ENCODE measurements at regions not wholly inside any gene's neighbourhood (a gene's known extent, or its start where the extent isn't known, plus 50 kb on each side); places are given as distances from the start of the nearest gene placed in this dataset.
"Not testable (repeated sequence)": the region's sequence is repeated elsewhere in the genome, so short reads cannot be mapped to it uniquely, and the experiment has no call there.

DNA sequence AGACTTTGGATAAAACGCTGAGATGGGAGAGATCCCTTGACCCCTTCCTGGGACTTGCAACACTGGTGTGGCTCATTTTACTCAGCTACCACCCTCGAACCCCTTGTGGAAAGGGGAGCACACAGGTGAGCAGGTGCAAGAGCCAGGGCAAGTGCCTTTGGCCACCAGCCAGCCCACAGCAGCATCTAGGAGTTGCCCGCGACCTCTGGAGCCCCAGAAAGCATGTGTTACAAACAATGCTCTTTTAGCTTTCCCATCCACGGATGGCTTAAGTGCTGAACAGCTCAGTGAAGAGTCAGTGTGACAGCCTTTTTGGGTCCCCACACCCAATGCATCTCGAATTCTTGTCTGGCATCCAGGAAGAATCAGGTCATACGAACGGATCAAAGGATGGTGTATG, 197.8 kb downstream of the MEMO1 start:
- DNase-seq (ENCODE audit: extremely low read depth in 1 of 2, low read depth in 1 of 2), result no peak

DNA sequence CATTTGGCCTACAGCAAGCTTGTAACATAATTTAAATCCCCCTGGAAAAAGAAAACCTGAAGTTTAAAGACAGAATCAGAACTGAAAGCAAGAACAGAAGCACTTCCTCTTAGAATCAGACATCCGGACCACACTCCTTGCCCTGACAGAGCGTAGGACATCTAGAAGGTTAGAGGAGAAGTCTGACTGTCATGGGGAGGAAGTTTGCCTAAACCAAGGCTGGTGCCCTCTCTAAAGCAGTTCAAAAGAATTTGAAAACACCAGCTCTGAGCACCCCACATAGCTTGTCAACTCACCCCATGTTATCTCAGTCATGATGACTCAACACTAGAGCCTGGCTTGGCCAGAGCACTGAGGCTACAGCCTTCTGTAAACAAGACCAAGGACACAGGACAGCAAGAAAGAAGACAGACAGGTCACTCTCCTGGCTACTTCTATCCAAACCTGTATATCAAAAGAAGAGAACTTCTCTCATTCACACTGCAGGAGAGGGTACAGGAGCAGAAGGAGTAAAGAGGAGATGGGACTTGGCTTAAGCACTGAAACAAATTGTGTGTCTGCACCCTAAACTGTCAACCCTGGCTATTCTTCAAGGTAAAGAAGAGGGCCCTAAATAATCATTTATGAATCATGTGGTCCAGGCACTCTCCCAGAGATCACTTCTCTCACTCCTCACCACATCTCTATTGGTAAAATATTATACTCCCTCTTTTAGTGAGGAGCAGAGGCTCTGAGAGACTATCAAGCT, 198.6 kb downstream of the MEMO1 start:
- DNase-seq (ENCODE audit: extremely low read depth in 1 of 2, low read depth in 1 of 2), result peak in 1 of 2 donors; percentile 3

DNA sequence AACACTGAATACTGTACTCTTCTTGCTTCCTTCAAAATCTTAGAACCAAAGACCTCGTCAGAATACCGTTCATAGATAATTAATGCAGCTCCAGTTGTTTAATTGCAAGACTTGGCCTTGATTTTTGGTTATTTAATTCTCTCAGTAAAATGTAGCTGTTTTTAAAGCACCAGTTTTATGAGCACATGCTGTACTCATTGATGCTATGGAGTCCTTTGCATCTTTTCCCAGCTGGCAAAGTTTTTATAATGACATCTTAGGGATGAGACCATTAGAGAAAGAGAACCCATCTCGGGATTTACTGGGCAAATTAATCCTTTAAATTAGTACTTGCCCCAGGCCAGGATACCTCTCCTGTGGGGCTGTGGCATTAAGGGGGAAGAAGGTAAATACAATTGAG, 199.3 kb downstream of the MEMO1 start:
- DNase-seq (ENCODE audit: extremely low read depth in 1 of 2, low read depth in 1 of 2), result no peak

DNA sequence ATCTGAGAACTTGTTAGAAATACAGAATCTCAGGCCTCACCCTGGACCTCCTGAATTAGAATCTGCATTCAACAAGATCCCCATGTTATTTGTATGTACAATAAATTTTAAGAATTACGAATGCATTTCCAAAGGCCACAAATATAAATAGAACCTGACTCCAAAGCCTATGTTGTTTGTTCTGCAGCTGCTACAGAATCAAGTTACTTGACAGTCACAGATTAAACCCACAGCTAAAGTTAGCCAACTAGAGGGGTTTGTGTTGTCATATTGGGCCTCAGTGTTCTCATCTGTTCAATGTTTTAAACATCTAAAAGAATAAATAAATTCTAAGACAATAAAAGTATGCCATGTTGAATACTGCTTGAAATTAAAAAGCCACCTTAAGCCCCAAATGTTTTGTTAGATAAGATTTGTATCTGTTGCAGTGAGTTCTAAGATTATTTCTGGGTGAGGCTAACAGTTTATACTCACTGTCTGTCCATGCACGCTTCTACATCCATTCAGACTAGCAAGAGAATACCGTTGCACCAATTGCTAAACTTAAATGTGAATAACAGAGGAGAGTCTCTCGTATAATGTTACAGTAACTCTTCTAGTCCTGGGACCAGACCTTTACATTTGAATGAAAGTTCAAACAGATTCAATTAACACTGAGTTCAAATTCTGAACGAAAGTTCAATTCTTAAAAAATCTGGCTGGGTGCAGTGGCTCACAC, 200.4 kb downstream of the MEMO1 start:
- no peak for DNase-seq (ENCODE audit: extremely low read depth in 1 of 2, low read depth in 1 of 2)

DNA sequence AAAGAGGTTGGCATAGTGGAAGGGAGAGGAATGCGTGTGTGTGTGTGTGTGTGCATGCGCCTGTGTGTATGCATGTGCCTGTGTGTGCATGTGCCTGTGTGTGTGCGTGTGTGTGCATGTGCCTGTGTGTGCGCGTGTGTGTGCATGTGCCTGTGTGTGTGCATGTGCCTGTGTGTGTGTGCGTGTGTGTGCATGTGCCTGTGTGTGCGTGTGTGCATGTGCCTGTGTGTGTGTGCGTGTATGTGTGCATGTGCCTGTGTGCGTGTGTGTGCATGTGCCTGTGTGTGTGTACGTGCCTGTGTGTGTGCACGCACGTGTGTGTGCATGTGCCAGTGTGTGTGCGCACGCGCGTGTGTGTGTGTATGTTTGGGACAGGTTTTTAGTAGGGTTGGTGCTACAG, 205.1 kb downstream of the MEMO1 start:
- no peak for DNase-seq (ENCODE audit: extremely low read depth in 1 of 2, low read depth in 1 of 2)

DNA sequence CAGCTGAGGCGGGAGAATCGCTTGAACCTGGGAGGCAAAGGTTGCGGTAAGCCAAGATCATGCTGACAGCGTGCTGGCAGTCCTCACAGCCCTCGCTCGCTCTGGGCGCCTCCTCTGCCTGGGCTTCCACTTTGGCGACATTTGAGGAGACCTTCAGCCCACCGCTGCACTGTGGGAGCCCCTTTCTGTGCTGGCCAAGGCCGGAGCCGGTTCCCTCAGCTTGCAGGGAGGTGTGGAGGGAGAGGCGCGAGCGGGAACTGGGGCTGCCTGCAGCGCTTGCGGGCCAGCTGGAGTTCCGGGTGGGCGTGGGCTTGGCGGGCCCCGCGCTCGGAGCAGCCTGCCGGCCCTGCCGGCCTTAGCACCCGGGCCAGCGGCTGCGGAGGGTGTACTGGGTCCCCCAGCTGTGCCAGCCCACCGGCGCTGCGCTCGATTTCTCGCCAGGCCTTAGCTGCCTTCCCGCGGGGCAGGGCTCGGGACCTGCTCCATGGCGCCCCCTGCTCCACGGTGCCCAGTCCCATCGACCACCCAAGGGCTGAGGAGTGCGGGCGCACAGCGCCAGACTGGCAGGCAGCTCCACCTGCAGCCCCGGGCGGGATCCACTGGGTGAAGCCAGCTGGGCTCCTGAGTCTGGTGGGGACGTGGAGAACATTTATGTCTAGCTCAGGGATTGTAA, 207.2 kb downstream of the MEMO1 start:
- DNase-seq (ENCODE audit: extremely low read depth in 1 of 2, low read depth in 1 of 2), result not testable (repeated sequence)

DNA sequence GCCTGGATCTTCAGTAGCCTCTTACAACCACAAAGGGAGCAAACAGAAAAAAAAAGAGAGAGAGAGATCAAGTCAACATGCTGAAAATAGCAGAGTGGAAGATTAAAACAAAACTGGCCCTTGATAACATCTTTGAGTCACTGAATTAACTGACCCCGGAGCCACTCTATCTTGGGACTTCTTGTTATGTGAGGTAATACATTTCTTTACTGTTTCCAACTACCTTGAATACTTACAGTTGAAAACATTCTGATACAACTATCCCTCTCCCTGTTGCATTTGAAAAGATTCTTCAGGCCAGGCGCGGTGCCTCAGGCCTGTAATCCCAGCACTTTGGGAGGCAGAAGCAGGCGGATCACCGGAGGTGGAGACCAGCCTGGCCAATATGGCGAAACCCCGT, 208.1 kb downstream of the MEMO1 start:
- no peak for DNase-seq (ENCODE audit: extremely low read depth in 1 of 2, low read depth in 1 of 2)

DNA sequence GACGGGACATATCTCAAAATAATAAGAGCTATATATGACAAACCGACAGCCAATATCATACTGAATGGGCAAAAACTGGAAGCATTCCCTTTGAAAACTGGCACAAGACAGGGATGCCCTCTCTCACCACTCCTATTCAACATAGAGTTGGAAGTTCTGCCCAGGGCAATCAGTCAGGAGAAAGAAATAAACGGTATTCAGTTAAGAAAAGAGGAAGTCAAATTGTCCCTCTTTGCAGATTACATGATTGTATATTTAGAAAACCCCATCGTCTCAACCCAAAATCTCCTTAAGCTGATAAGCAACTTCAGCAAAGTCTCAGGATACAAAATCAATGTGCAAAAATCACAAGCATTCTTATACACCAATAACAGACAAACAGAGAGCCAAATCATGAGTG, 211.5 kb downstream of the MEMO1 start:
- DNase-seq (ENCODE audit: extremely low read depth in 1 of 2, low read depth in 1 of 2), result not testable (repeated sequence)

DNA sequence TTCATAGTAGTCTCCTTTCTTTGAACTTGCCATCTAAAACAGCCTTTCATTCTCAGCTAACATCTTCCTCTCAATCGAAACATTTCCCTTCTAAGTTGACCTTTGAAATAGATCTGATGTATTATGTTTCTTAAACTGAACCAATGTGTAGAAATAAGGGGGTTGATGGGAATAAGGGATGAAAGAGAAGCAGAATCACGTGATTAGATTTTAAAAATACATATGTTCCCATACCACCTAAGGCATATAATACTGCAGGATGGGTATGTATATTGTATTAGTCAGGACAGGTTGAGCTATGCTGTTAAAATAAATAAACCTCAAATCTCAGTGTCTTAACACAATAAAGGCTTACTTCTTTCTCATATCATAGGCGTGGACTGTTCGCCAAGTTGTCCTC, 207.5 kb upstream of the SRD5A2 start:
- no peak for DNase-seq (ENCODE audit: extremely low read depth in 1 of 2, low read depth in 1 of 2)

DNA sequence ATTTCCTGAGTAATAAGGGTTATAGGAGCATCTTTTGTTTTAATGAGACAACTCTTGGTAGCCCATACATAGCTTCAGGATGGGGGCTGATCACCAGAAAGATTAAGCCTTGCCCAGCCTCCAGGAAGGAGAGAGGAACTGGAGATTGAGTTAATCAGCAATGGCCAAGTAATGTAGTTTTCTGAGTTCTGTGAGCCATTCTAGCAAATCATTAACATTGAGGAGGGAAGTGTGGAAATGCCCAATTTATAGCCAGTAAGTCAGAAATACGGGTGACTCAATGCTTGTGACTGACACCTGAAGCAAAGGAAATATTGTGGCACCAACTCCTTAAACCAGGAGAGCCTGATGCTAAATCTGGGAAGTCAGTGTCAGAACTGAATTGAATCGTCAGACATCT, 205.1 kb upstream of the SRD5A2 start:
- no peak for DNase-seq (ENCODE audit: extremely low read depth in 1 of 2, low read depth in 1 of 2)

DNA sequence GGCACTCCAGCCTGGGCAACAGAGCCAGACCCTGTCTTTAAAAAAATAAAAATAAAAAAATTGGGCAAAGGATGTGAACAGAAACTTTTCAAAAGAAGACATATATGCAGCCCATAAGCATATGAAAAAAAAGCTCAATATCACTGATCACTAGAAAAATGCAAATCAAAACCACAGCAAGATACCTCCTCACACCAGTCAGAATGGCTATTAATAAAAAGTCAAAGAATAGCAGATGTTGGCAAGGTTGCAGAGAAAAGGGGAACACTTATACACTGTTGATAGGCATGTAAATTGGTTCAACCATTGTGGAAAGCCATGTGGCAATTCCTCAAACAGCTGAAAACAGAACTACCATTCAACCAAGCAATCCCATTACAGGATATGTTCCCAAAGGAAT, 204.1 kb upstream of the SRD5A2 start:
- no peak for DNase-seq (ENCODE audit: extremely low read depth in 1 of 2, low read depth in 1 of 2)

DNA sequence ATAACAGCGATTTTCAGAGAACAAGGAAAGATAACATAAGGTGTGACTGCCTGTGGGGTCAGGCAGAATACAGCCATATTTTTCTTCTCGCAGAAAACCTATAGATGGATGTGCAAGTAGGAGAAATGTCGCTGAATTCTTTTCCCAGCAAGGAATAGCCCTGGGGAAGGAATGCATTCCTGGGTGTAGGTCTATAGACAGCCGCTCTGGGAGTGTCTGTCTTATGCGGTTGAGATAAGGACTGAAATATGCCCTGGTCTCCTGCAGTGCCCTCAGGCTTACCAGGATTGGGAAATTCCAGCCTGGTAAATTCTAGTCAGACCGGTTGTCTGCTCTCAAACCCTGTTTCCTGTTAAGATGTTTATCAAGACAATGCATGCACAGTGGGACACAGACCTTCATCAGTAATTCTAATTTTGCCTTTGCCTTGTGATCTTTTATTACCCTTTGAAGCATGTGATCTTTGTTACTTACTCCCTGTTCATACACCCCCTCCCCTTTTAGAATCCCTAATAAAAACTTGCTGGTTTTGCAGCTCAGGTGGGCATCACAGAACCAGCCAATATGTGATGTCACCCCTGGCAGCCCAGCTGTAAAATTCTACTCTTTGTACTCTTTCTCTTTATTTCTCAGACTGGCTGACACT, 202.8 kb upstream of the SRD5A2 start:
- DNase-seq (ENCODE audit: extremely low read depth in 1 of 2, low read depth in 1 of 2), result not testable (repeated sequence)

DNA sequence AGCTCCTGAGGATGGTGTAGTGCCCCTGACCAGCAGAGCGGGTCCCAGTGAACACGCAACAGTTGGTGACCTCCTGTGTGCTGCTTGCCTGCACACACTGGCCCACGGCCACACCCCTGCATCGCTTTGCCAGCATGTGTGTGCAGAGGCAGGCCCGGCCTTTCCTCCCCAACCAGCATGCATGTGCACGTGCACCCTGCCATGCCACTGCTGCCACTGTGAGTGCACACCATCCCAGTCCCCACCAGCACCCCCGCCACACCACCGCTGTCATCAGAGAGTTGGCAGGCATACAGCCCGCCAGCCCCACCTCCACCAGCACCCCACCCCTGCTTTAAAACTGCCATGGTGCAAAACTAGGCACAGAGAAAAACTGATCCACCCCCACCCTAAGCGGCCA, 197.4 kb upstream of the SRD5A2 start:
- no peak for DNase-seq (ENCODE audit: extremely low read depth in 1 of 2, low read depth in 1 of 2)

DNA sequence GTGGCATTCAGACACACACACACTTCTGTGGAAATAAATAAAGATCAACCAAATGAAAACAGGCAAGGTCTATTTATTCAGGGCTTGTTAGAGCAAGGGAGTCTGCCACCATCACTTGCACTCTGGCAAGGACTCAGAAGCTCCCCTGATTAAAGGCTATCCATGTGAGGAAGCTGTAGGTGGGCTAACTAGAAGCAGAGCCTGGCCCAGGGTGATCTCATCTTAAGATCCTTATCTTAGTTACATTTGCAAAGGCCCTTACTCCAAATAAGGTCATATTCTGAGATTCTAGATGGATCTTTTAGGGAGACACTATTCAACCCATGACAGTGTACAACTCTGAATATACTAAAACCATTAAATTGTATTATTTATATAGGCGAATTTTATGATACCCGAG, 190.0 kb upstream of the SRD5A2 start:
- no peak for DNase-seq (ENCODE audit: extremely low read depth in 1 of 2, low read depth in 1 of 2)

DNA sequence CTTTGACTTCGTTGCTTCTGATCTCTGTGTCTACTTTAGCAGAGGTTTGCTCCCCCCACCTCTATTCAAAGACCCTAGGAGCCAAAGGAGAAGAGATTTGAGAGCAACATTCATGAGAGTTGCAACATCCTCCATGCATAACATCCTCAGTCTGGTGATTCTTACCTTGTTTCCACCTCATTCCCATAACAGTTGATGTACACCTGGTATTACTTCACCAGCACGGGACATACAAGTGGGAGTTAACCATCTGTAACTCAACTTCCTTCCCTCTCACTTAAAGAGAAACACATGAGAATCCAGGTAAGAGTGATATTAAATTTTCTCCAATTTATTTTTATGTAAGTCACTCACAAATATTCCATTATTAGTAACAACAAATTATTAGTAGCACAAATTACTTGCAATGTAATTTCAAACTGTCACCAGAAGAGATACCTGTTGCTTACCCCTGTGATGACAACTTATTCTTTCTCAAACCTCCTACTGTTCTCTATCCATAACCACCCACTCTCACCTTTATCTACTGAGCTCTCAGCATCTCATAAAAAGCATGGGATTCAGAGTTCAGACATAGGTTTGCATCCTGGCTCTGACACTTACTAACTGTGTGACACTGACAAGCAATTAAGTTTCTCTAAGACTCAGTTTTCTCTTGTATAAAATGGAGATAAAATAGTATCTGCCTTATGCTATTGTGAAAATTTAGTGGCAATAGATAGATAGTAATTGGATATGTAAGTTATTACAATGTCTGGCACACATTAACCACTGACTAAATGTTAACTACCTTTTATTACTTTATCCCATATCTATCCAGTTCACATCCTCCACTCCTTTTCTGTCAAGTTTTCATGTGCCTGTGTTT, 184.6 kb upstream of the SRD5A2 start:
- DNase-seq (ENCODE audit: extremely low read depth in 1 of 2, low read depth in 1 of 2), result no peak

DNA sequence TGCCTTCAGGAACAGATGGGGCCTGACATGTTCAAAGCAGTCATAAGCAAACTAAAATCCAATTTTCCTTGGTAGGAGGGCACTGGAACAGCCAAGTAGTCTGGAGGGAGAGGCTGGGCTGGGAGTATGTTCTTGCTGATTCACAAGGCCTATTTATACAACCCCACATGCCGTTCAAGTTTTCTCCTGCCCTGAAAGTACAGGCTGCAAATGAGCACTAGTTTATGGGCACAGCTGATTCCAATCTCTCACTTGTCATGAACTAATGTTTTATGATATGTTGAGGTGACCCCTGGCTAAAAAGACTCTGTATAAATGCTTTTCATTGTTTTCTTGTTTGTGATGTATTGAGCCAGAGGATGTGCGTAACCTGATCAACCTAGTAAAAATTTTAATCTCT, 183.4 kb upstream of the SRD5A2 start:
- DNase-seq (ENCODE audit: extremely low read depth in 1 of 2, low read depth in 1 of 2), result no peak

DNA sequence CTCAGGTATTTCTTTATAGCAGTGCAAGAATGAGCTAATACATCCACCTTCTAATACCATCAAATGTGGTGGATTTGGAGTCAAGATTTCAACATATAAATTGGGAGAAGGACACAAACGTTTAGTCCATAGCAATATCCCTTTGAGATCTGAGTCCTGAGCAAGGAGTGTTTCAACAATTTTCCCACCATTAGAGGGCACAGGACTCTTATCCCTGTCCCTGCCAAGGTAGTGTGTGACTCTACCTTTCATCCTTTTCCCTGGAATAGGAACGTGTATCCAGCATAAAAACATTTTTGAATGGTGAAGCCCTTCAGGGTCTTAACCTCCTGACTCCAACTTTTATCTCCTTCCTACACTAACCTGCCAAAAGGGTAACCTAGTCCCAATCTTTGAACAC, 181.3 kb upstream of the SRD5A2 start:
- no peak for DNase-seq (ENCODE audit: extremely low read depth in 1 of 2, low read depth in 1 of 2)

DNA sequence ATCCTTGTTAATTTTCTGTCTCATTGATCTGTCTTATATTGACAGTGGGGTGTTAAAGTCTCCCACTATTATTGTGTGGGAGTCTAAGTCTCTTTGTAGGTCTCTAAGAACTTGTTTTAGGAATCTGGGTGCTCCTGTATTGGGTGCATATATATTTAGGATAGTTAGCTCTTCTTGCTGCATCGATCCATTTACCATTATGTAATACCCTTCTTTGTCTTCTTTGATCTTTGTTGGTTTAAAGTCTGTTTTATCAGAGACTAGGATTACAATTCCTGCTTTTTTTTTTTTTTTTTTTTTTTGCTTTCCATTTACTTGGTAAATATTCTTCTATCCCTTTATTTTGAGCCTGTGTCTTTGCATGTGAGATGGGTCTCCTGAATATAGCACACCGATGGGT, 176.6 kb upstream of the SRD5A2 start:
- DNase-seq (ENCODE audit: extremely low read depth in 1 of 2, low read depth in 1 of 2), result not testable (repeated sequence)

DNA sequence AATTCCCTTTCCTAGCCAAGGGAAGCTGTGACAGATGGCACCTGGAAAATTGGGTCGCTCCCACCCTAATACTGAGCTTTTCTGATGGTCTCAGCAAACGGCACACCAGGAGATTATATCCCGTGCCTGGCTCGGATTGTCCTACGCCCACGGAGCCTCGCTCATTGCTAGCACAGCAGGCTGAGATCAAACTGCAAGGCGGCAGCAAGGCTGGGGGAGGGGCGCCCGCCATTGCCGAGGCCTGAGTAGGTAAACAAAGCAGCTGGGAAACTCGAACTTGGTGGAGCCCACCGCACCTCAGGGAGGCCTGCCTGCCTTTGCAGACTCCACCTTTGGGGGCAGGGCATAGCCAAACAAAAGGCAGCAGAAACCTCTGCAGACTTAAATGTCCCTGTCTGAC, 168.0 kb upstream of the SRD5A2 start:
- DNase-seq (ENCODE audit: extremely low read depth in 1 of 2, low read depth in 1 of 2), result not testable (repeated sequence)

DNA sequence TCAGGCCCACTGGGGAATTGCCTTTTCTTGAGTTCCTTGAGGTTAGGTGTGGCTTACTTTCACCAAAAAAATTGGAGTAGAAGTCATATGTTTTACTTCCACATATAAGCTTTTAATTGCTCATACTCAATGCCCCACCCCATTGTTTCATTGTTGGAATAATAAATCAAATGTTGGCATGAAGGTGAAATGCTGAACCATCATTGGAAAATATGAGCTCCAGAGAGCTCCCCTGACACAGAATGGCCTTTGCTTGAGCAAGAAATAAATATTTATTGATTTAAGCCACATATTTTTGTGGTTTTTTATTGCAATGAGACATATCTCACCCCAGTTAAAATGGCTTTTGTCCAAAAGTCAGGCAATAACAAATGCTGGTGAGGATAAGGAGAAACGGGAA, 167.3 kb upstream of the SRD5A2 start:
- no peak for DNase-seq (ENCODE audit: extremely low read depth in 1 of 2, low read depth in 1 of 2)

DNA sequence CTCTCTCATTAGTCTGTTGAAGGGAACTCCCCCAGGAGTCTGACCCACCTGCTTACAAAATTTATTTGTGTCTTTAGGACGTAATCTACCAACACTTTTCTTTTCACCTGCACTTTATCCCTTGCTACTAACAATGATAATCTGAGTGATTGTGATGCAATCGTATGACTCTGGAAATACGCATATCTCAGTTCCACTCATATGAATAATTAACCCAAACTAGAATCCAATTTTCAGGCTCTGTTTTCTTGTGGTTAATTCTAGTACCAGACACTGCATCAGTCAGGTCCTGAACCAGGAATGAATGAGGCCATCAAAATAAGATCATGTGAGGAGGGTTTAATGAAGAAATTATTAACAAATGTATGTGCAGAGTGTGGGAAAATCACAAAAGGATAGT, 158.4 kb upstream of the SRD5A2 start:
- DNase-seq (ENCODE audit: extremely low read depth in 1 of 2, low read depth in 1 of 2), result no peak
